SJSA1 (cell line): ENCODE measurements at regions not wholly inside any gene's neighbourhood (a gene's known extent, or its start where the extent isn't known, plus 50 kb on each side); places are given as distances from the start of the nearest gene placed in this dataset.

ENCODE experiments used
- DNase-seq, 2 experiments: peaks; one replicate each; pipeline ENCODE4 v3.0.0-alpha.2; 2015 to 2020; ENCODE audit warnings: low spot score in 2 of 2, low read depth in 1 of 2
- H3K27ac ChIP-seq: fragments of 250-450 bp; sonication (Bioruptor Pico); 2 replicates; pipeline ENCODE4 v1.5.1; 2020; ENCODE audit warnings: mild to moderate bottlenecking, moderate library complexity
- H3K27me3 ChIP-seq: fragments of 250-450 bp; sonication (Bioruptor Pico); replicated peaks from 2 replicates; pipeline ENCODE4 v1.5.1; 2020; ENCODE audit warnings: mild to moderate bottlenecking, moderate library complexity
- H3K36me3 ChIP-seq: fragments of 250-450 bp; sonication (Bioruptor Pico); 2 replicates; pipeline ENCODE4 v1.5.1; 2020; ENCODE audit warnings: mild to moderate bottlenecking
- H3K4me1 ChIP-seq: fragments of 250-450 bp; sonication (Bioruptor Pico); replicated peaks from 2 replicates; pipeline ENCODE4 v1.6.1; 2021; ENCODE audit warnings: mild to moderate bottlenecking
- H3K4me3 ChIP-seq: fragments of 250-450 bp; sonication (Bioruptor Pico); 2 replicates; pipeline ENCODE4 v1.5.1; 2020; ENCODE audit warnings: mild to moderate bottlenecking
- H3K9me3 ChIP-seq: fragments of 250-450 bp; sonication (Bioruptor Pico); replicated peaks from 2 replicates; pipeline ENCODE4 v1.5.1; 2020; ENCODE audit warnings: mild to moderate bottlenecking

GRCh38 chr13:75932636-75933035 is 296.5 kb downstream of the LMO7 start:
- Histone ChIP-seq H3K4me1 (no peaks in the 10 kb centered on the region), H3K27me3 (no peaks in the 10 kb centered on the region), H3K36me3 (no peaks in the 10 kb centered on the region), H3K9me3 (no peaks in the 10 kb centered on the region), H3K4me3 (no peak overlapping the region), H3K27ac (no peak overlapping the region)
- no peak for DNase-seq

DNA sequence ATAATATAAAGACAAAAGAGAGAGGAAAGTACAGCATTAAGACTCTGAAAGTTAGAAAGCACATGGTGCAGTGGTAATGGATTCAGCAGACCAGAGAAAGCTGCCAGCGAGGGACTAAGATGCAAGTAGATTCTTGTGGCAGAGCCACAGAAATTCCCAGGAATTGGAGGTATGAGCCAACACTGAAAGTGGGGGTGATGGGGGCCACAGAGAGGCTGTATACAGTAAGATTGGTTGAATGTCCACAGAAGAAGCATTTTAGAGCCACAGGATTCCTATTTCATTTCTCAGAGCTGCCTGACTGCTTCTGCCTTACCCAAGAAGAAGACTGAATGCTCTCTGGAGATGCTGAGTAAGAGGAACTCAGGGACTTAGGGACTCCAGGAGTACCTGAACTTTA is 295.0 kb downstream of the LMO7 start:
- H3K4me3 ChIP-seq = no peak overlapping the region
- no peaks in the 10 kb centered on the region for H3K9me3 ChIP-seq
- H3K27ac ChIP-seq = no peak overlapping the region
- no peaks in the 10 kb centered on the region for H3K36me3 ChIP-seq
- H3K4me1 ChIP-seq = no peaks in the 10 kb centered on the region
- no peaks in the 10 kb centered on the region for H3K27me3 ChIP-seq
- no peak for DNase-seq

GRCh38 chr13:75929076-75929475 is 292.9 kb downstream of the LMO7 start:
- H3K4me1 ChIP-seq = no peaks in the 10 kb centered on the region
- H3K4me3 ChIP-seq = no peak overlapping the region
- H3K27ac ChIP-seq = no peak overlapping the region
- H3K9me3 ChIP-seq = no peaks in the 10 kb centered on the region
- no peaks in the 10 kb centered on the region for H3K36me3 ChIP-seq
- no peaks in the 10 kb centered on the region for H3K27me3 ChIP-seq
- DNase-seq = no peak

DNA sequence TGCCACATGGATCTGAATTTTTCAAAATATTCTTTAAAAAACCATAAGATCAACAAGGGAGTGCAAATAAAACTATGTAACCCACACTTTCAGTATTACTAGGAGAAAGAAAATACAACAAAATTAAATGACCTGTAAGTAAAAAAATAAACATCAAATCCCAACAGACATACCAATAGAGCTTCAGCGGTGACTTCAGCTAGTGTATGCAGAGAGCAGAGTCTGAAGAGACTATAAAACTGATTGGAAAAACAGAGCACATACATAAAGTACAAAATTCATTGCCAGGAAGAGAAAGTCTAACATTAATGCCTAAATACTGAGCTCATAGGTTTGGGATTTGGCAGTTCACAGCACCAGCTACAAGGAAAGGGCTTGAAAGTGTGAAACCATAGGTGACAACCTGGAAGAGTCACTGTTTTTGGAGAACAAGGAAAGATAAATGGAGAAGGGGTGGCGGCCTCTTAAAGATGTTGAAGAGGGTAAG is 291.1 kb downstream of the LMO7 start:
- DNase-seq = no peak
- no peak overlapping the region for H3K27ac ChIP-seq
- H3K4me1 ChIP-seq = no peaks in the 10 kb centered on the region
- no peaks in the 10 kb centered on the region for H3K27me3 ChIP-seq
- no peak overlapping the region for H3K4me3 ChIP-seq
- H3K36me3 ChIP-seq = no peaks in the 10 kb centered on the region
- no peaks in the 10 kb centered on the region for H3K9me3 ChIP-seq

- H3K36me3 ChIP-seq = no peaks in the 10 kb centered on the region
- DNase-seq = no peak
- no peaks in the 10 kb centered on the region for H3K27me3 ChIP-seq
- no peak overlapping the region for H3K4me3 ChIP-seq
- no peaks in the 10 kb centered on the region for H3K9me3 ChIP-seq
- no peak overlapping the region for H3K27ac ChIP-seq
- H3K4me1 ChIP-seq = no peaks in the 10 kb centered on the region
Observed at GRCh38 chr13:75920536-75920935, 284.4 kb downstream of the LMO7 start.

- Histone ChIP-seq H3K4me3 (no peak overlapping the region), H3K36me3 (no peaks in the 10 kb centered on the region), H3K4me1 (no peaks in the 10 kb centered on the region), H3K27me3 (no peaks in the 10 kb centered on the region), H3K9me3 (no peaks in the 10 kb centered on the region), H3K27ac (no peak overlapping the region)
- DNase-seq = no peak
Observed at GRCh38 chr13:75919660-75920199, 283.6 kb downstream of the LMO7 start.

DNA sequence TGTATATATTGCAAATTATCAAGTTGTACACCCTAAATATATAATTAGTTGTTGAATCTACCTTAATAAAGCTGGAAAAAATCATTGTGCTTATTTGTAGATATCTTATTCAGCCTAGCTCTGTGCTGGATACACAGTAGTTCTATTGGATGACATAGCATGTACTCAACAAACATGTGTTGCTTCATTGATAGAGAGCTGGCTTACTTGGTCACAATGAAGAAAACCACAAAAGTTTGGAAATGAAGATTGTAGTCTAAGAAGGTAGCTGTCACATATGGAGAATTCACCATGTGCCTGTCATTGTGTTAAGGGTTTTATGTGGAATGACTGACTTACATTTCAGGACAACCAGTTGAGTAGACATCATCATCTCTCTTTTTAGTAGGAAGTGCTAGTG is 278.9 kb downstream of the LMO7 start:
- no peaks in the 10 kb centered on the region for H3K4me1 ChIP-seq
- no peak overlapping the region for H3K27ac ChIP-seq
- H3K27me3 ChIP-seq = no peaks in the 10 kb centered on the region
- H3K36me3 ChIP-seq = no peaks in the 10 kb centered on the region
- DNase-seq = no peak
- H3K4me3 ChIP-seq = no peak overlapping the region
- H3K9me3 ChIP-seq = no peaks in the 10 kb centered on the region

GRCh38 chr13:75913925-75914324 is 277.8 kb downstream of the LMO7 start:
- H3K27me3 ChIP-seq = no peaks in the 10 kb centered on the region
- no peaks in the 10 kb centered on the region for H3K4me1 ChIP-seq
- no peak overlapping the region for H3K4me3 ChIP-seq
- H3K9me3 ChIP-seq = no peaks in the 10 kb centered on the region
- no peak for DNase-seq
- H3K36me3 ChIP-seq = no peaks in the 10 kb centered on the region
- no peak overlapping the region for H3K27ac ChIP-seq

- H3K36me3 ChIP-seq = no peaks in the 10 kb centered on the region
- no peak overlapping the region for H3K4me3 ChIP-seq
- no peaks in the 10 kb centered on the region for H3K27me3 ChIP-seq
- H3K4me1 ChIP-seq = no peaks in the 10 kb centered on the region
- H3K9me3 ChIP-seq = no peaks in the 10 kb centered on the region
- no peak overlapping the region for H3K27ac ChIP-seq
- DNase-seq = no peak
Observed at GRCh38 chr13:75910591-75910990, 274.5 kb downstream of the LMO7 start.
